H1 (cell line): ENCODE measurements at regions not wholly inside any gene's neighbourhood (a gene's known extent, or its start where the extent isn't known, plus 50 kb on each side); places are given as distances from the start of the nearest gene placed in this dataset.

Source experiments
- CTCF ChIA-PET: fragments of 300-600 bp; sonication (Branson Sonifier 250); formaldehyde crosslinking; loops from one replicate; lab custom pipeline; 2021; ENCODE audit not compliant: partially characterized antibody; lab: Charles Lee
- POLR2A ChIA-PET: fragments of 300-600 bp; sonication (Branson Sonifier 250); formaldehyde crosslinking; loops from one replicate; lab custom pipeline; 2021; ENCODE audit warnings: inconsistent platforms; ENCODE audit not compliant: partially characterized antibody; lab: Charles Lee
- DNase-seq, 2 experiments: peaks; one replicate each; pipeline versions ENCODE4 v3.0.0 to v3.0.0-alpha.2; 2010 to 2022; ENCODE audit warnings: low spot score in 2 of 2, low read depth in 1 of 2, mixed read lengths in 1 of 2
- FAIRE-seq: peaks from 2 replicates; lab custom pipeline; 2011; peaks lifted over from hg19 to GRCh38; lab: Jason Lieb, UNC
- H2AFZ ChIP-seq: 2 replicates; pipeline ENCODE4 v1.8.1; 2012; ENCODE audit warnings: low read length, inconsistent platforms
- H2AK5ac ChIP-seq: 2 replicates; pipeline ENCODE4 v1.6.1; 2013; ENCODE audit warnings: low read depth, low read length
- H2BK120ac ChIP-seq: replicated peaks from 2 replicates; pipeline ENCODE3; 2013; ENCODE audit warnings: low read depth, low read length, inconsistent platforms
- H2BK12ac ChIP-seq: 2 replicates; pipeline ENCODE4 v1.6.1; 2013; ENCODE audit warnings: low read depth, low read length
- H2BK15ac ChIP-seq: 2 replicates; pipeline ENCODE4 v1.6.1; 2013; ENCODE audit warnings: low read length
- H2BK20ac ChIP-seq: 2 replicates; pipeline ENCODE4 v1.6.1; 2013; ENCODE audit warnings: low read length
- H2BK5ac ChIP-seq: 2 replicates; pipeline ENCODE4 v1.6.1; 2013; ENCODE audit warnings: low read depth, low read length
- H3K14ac ChIP-seq: 2 replicates; pipeline ENCODE4 v1.6.1; 2013; ENCODE audit warnings: inconsistent platforms; ENCODE audit not compliant: insufficient read length
- H3K18ac ChIP-seq: 2 replicates; pipeline ENCODE4 v1.6.1; 2013; ENCODE audit warnings: low read length; ENCODE audit errors: extremely low read depth
- H3K23ac ChIP-seq: 2 replicates; pipeline ENCODE4 v1.6.1; 2013; ENCODE audit warnings: inconsistent platforms; ENCODE audit not compliant: insufficient read length
- H3K23me2 ChIP-seq: 2 replicates; pipeline ENCODE4 v1.6.1; 2013; ENCODE audit warnings: low read depth, low read length
- H3K27ac ChIP-seq: 2 replicates; pipeline ENCODE4 v1.6.1; 2011; ENCODE audit warnings: low read depth, low read length, inconsistent platforms
- H3K27me3 ChIP-seq, 4 experiments: replicated peaks in 1 of 4; 1 replicate in 1 of 4; 2 replicates in 3 of 4; pipeline versions ENCODE4 v1.6.1 to v1.8.1; 2011 to 2013; ENCODE audit warnings: low read length in 3 of 4, mild to moderate bottlenecking in 3 of 4, inconsistent platforms in 2 of 4, mixed read lengths in 2 of 4, moderate library complexity in 1 of 4; ENCODE audit not compliant: control insufficient read depth in 3 of 4, insufficient read depth in 3 of 4; ENCODE audit errors: extremely low read depth in 1 of 4
- H3K36me3 ChIP-seq, 4 experiments: 2 replicates each; pipeline versions ENCODE4 v1.6.1 to v1.8.1; 2011 to 2013; ENCODE audit warnings: mild to moderate bottlenecking in 4 of 4, low read length in 3 of 4, moderate library complexity in 2 of 4, control low read depth in 1 of 4, inconsistent platforms in 1 of 4; ENCODE audit not compliant: insufficient read depth in 4 of 4, control insufficient read depth in 2 of 4
- H3K4ac ChIP-seq: replicated peaks from 2 replicates; pipeline ENCODE3; 2013; ENCODE audit warnings: low read length, low read depth, mixed read lengths, inconsistent platforms; ENCODE audit not compliant: insufficient read length
- H3K4me1 ChIP-seq, 4 experiments: replicated peaks in 1 of 4; 1 replicate in 1 of 4; 2 replicates in 3 of 4; pipeline versions ENCODE4 v1.6.1 to v1.8.1; 2011 to 2013; ENCODE audit warnings: low read length in 3 of 4, inconsistent platforms in 2 of 4, mixed read lengths in 1 of 4; ENCODE audit not compliant: insufficient read depth in 4 of 4, control insufficient read depth in 3 of 4
- H3K4me2 ChIP-seq, 2 experiments: 2 replicates each; pipeline versions ENCODE4 v1.6.1 to v1.8.1; 2011 to 2013; ENCODE audit warnings: low read depth in 2 of 2, low read length in 2 of 2, control low read depth in 1 of 2, inconsistent platforms in 1 of 2, mild to moderate bottlenecking in 1 of 2; ENCODE audit not compliant: insufficient read depth in 1 of 2
- H3K4me3 ChIP-seq, 4 experiments: fragments of 200-600, 300-600 bp in 1 of 4; sonication (generic), shearing (Covaris generic), sonication (Bioruptor Twin) in 1 of 4; 2 replicates each; pipeline versions ENCODE4 v1.5.1 to v1.8.1; 2011 to 2016; ENCODE audit warnings: low read length in 4 of 4, low read depth in 3 of 4, control low read depth in 2 of 4, inconsistent platforms in 2 of 4, mild to moderate bottlenecking in 2 of 4, mixed read lengths in 1 of 4, moderate library complexity in 1 of 4; ENCODE audit not compliant: insufficient read depth in 2 of 4; ENCODE audit errors: extremely low read depth in 1 of 4
- H3K56ac ChIP-seq: replicated peaks from 2 replicates; pipeline ENCODE3; 2013; ENCODE audit warnings: low read depth, mild to moderate bottlenecking, mixed read lengths, low read length, inconsistent platforms; ENCODE audit not compliant: insufficient read length
- H3K79me1 ChIP-seq: 2 replicates; pipeline ENCODE4 v1.6.1; 2013; ENCODE audit warnings: low read depth, low read length, control low read depth
- H3K79me2 ChIP-seq, 2 experiments: 2 replicates each; pipeline versions ENCODE4 v1.6.1 to v1.8.1; 2012 to 2013; ENCODE audit warnings: low read length in 2 of 2, mild to moderate bottlenecking in 2 of 2, inconsistent platforms in 1 of 2; ENCODE audit not compliant: insufficient read depth in 2 of 2, control insufficient read depth in 1 of 2
- H3K9ac ChIP-seq, 4 experiments: replicated peaks in 1 of 4; 1 replicate in 1 of 4; 2 replicates in 3 of 4; pipeline versions ENCODE4 v1.6.1 to v1.8.1; 2011 to 2013; ENCODE audit warnings: low read depth in 3 of 4, low read length in 3 of 4, control low read depth in 2 of 4, mild to moderate bottlenecking in 2 of 4, moderate library complexity in 2 of 4, inconsistent platforms in 1 of 4; ENCODE audit errors: extremely low read depth in 1 of 4
- H3K9me3 ChIP-seq, 2 experiments: 2 replicates each; pipeline versions ENCODE4 v1.6.1 to v1.8.1; 2012 to 2013; ENCODE audit warnings: mild to moderate bottlenecking in 2 of 2, moderate library complexity in 2 of 2, control low read depth in 1 of 2, inconsistent platforms in 1 of 2, low read depth in 1 of 2, low read length in 1 of 2, mixed read lengths in 1 of 2; ENCODE audit not compliant: insufficient read depth in 2 of 2
- H4K20me1 ChIP-seq, 2 experiments: replicated peaks in 1 of 2; 2 replicates each; pipeline versions ENCODE3 to v1.8.1; 2011 to 2013; ENCODE audit warnings: inconsistent platforms in 2 of 2, low read length in 2 of 2, mild to moderate bottlenecking in 1 of 2; ENCODE audit not compliant: insufficient read depth in 2 of 2, control insufficient read depth in 1 of 2
- H4K5ac ChIP-seq: 2 replicates; pipeline ENCODE4 v1.6.1; 2013; ENCODE audit warnings: low read length, low read depth, mixed read lengths, inconsistent platforms; ENCODE audit not compliant: insufficient read length
- H4K8ac ChIP-seq: 2 replicates; pipeline ENCODE4 v1.8.0; 2013; ENCODE audit warnings: mild to moderate bottlenecking, moderate library complexity, low read length, inconsistent platforms; ENCODE audit not compliant: insufficient read depth; ENCODE audit errors: extremely low read depth
- H4K91ac ChIP-seq: replicated peaks from 2 replicates; pipeline ENCODE3; 2013; ENCODE audit warnings: low read length, mixed read lengths, inconsistent platforms; ENCODE audit not compliant: insufficient read length
- ASH2L ChIP-seq: fragments of 200-600, 300-600 bp; sonication (generic); IDR thresholded peaks from one replicate; pipeline ENCODE4 v1.7.1; 2017; ENCODE audit warnings: low read length
- ATF3 ChIP-seq: IDR thresholded peaks from 2 replicates; pipeline ENCODE4 v1.6.1; 2011; ENCODE audit warnings: low read depth, mild to moderate bottlenecking, low read length; ENCODE audit not compliant: insufficient read depth
- CBX8 ChIP-seq: fragments of 300-800, 300-1000 bp; sonication (generic); IDR thresholded peaks from 2 replicates; pipeline ENCODE4 v1.7.1; 2016; ENCODE audit warnings: low read depth, low read length, borderline replicate concordance
- CTCF ChIP-seq, 3 experiments: IDR thresholded peaks; 1 replicate in 2 of 3; 2 replicates in 1 of 3; pipeline versions ENCODE4 v1.5.1 to v1.6.1; 2011; ENCODE audit warnings: low read length in 3 of 3, mild to moderate bottlenecking in 3 of 3, inconsistent platforms in 2 of 3, low read depth in 1 of 3, moderate library complexity in 1 of 3; ENCODE audit not compliant: insufficient read depth in 1 of 3; ENCODE audit errors: control extremely low read depth in 1 of 3
- FOSL1 ChIP-seq: IDR thresholded peaks from 2 replicates; pipeline ENCODE4 v1.6.1; 2011; ENCODE audit warnings: mild to moderate bottlenecking, low read depth, low read length, moderate library complexity; ENCODE audit not compliant: insufficient read depth
- HDAC6 ChIP-seq: IDR thresholded peaks from one replicate; pipeline ENCODE4 v1.7.1; 2012; ENCODE audit warnings: low read depth, mild to moderate bottlenecking, inconsistent platforms, low read length, moderate library complexity
- NRF1 ChIP-seq: IDR thresholded peaks from 2 replicates; pipeline ENCODE4 v1.6.1; 2011; ENCODE audit warnings: mild to moderate bottlenecking, low read depth, low read length, improper control_type of control experiment
- POLR2A ChIP-seq, 2 experiments: IDR thresholded peaks; 1 replicate in 1 of 2; 2 replicates in 1 of 2; pipeline ENCODE4 v1.6.1; 2011; ENCODE audit warnings: low read depth in 2 of 2, low read length in 2 of 2, mild to moderate bottlenecking in 2 of 2; ENCODE audit errors: control extremely low read depth in 1 of 2
- RNF2 ChIP-seq: fragments of 200-900, 300-1000 bp; sonication (generic); IDR thresholded peaks from 2 replicates; pipeline ENCODE4 v1.7.1; 2016; ENCODE audit warnings: borderline replicate concordance, low read depth, mild to moderate bottlenecking, antibody characterized with exemption, low read length; ENCODE audit not compliant: poor library complexity, severe bottlenecking; ENCODE audit errors: missing control alignments
- RXRA ChIP-seq: IDR thresholded peaks from 2 replicates; pipeline ENCODE4 v1.6.1; 2011; ENCODE audit warnings: low read depth, mild to moderate bottlenecking, low read length, moderate library complexity; ENCODE audit not compliant: insufficient read depth
- TAF1 ChIP-seq: IDR thresholded peaks from 2 replicates; pipeline ENCODE4 v1.6.1; 2011; ENCODE audit warnings: mild to moderate bottlenecking, low read depth, low read length
- TBP ChIP-seq: IDR thresholded peaks from 2 replicates; pipeline ENCODE4 v1.6.1; 2011; ENCODE audit warnings: low read depth, low read length, improper control_type of control experiment
- WGBS, 2 experiments: shearing (Covaris generic) in 1 of 2; methylation state at CpG; one replicate each; pipeline versions ENCODE4 v1.1.6 to v1.1.7; 2013 to 2015; ENCODE audit warnings: low lambda C conversion rate in 2 of 2, mixed read lengths in 2 of 2, inconsistent platforms in 1 of 2, low coverage in 1 of 2, missing lambda C conversion rate in 1 of 2; ENCODE audit not compliant: insufficient replicate concordance in 2 of 2, insufficient coverage in 1 of 2, insufficient read length in 1 of 2; ENCODE audit errors: extremely low coverage in 1 of 2, missing lambda C conversion rate in 1 of 2; 5-methylcytosine and 5-hydroxymethylcytosine counted together

- Histone ChIP-seq H3K4me1 (peaks cover 0 to under 1% (median 0%) of the 10 kb centered on the region in 4 experiments; a peak in 1 of 7 replicates), H2AFZ (no peak overlapping the region), H3K18ac (no peak overlapping the region), H3K27ac (no peak overlapping the region), H2BK20ac (no peak overlapping the region), H2BK12ac (no peak overlapping the region), H3K9me3 (no peaks in the 10 kb centered on the region), H4K20me1 (no peaks in the 10 kb centered on the region), H2BK15ac (no peak overlapping the region), H3K9ac (no peak overlapping the region), H2AK5ac (no peak overlapping the region), H2BK5ac (no peak overlapping the region), H4K5ac (no peak overlapping the region), H3K79me1 (no peaks in the 10 kb centered on the region), H3K56ac (no peak overlapping the region), H3K36me3 (no peaks in the 10 kb centered on the region), H3K4me3 (no peak overlapping the region), H3K79me2 (no peaks in the 10 kb centered on the region), H3K14ac (no peak overlapping the region), H3K4ac (no peak overlapping the region), H4K91ac (no peak overlapping the region), H4K8ac (no peak overlapping the region), H3K4me2 (no peak overlapping the region), H3K27me3 (no peaks in the 10 kb centered on the region), H3K23ac (no peak overlapping the region), H3K23me2 (no peaks in the 10 kb centered on the region), H2BK120ac (no peak overlapping the region)
- ChIA-PET CTCF (no interaction called here), POLR2A (no interaction called here)
- 97% methylated on average over 2 of the region's 2 CpGs; no CpG with 5 or more reads in 1 of the 2 experiments for WGBS, 2 experiments
- FAIRE-seq (no peak), DNase-seq (no peak)
- no peak for TF ChIP-seq NRF1
- TF ChIP-seq ASH2L, result no peak
- no peak for TF ChIP-seq ATF3
- no peak for TF ChIP-seq TBP
- no peak for TF ChIP-seq RXRA
- TF ChIP-seq HDAC6, result no peak
- no peak for TF ChIP-seq TAF1
- no peak for TF ChIP-seq CTCF (IDR thresholded peaks at IDR 0.05; ENCODE audit: control extremely low read depth in 1 of 3, insufficient read depth in 1 of 3, low read depth in 1 of 3, low read length in 3 of 3)
- TF ChIP-seq POLR2A (IDR thresholded peaks at IDR 0.05; ENCODE audit: control extremely low read depth in 1 of 2, low read depth in 2 of 2, low read length in 2 of 2), result no peak
- no peak for TF ChIP-seq FOSL1
- TF ChIP-seq CBX8, result no peak
- no peak for TF ChIP-seq RNF2
Measured at GRCh38 chr2:154565433-154565832, 133.1 kb upstream of the KCNJ3 start.
